ENCODE measurements at regions not wholly inside any gene's neighbourhood (a gene's known extent, or its start where the extent isn't known, plus 50 kb on each side); places are given as distances from the start of the nearest gene placed in this dataset.
"Not testable (repeated sequence)": the region's sequence is repeated elsewhere in the genome, so short reads cannot be mapped to it uniquely, and the experiment has no call there.

- no peak for TF ChIP-seq CTCF (IDR thresholded peaks at IDR 0.05; ENCODE audit: unreplicated experiment)
- Mint-ChIP-seq H3K27me3 (ENCODE audit: low read depth) (no peaks in the 10 kb centered on the region), H3K4me1 (peaks cover 15% of the 10 kb centered on the region), H3K36me3 (no peaks in the 10 kb centered on the region), H3K4me3 (no peak overlapping the region), H3K27ac (no peak overlapping the region), H3K9me3 (peaks cover 11% of the 10 kb centered on the region)
- no peak for DNase-seq (ENCODE audit: low spot score in 2 of 2, unreplicated experiment in 2 of 2)
These were observed 71.8 kb upstream of the LTBP1 start for GRCh38 chr2:32874931-32875330.

GRCh38 chr2:32877587-32878510 lies 68.9 kb upstream of the LTBP1 start:
- Mint-ChIP-seq H3K4me3 (no peak overlapping the region), H3K9me3 (no peaks in the 10 kb centered on the region), H3K36me3 (no peaks in the 10 kb centered on the region), H3K27ac (no peak overlapping the region), H3K4me1 (peaks cover 19% of the 10 kb centered on the region), H3K27me3 (ENCODE audit: low read depth) (no peaks in the 10 kb centered on the region)
- no peak for DNase-seq (ENCODE audit: low spot score in 2 of 2, unreplicated experiment in 2 of 2)
- TF ChIP-seq CTCF (IDR thresholded peaks at IDR 0.05; ENCODE audit: unreplicated experiment), result no peak

DNA sequence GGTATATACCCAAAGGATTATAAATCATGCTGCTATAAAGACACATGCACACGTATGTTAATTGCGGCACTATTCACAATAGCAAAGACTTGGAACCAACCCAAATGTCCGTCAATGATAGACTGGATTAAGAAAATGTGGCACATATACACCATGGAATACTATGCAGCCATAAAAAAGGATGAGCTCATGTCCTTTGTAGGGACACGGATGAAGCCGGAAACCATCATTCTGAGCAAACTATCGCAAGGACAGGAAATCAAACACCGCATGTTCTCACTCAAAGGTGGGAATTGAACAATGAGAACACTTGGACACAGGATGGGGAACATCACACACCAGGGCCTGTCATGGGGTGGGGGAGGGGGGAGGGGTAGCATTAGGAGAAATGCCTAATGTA lies 66.8 kb upstream of the LTBP1 start:
- H3K36me3 Mint-ChIP-seq; H3K27ac Mint-ChIP-seq; H3K9me3 Mint-ChIP-seq; H3K27me3 Mint-ChIP-seq (ENCODE audit: low read depth); H3K4me3 Mint-ChIP-seq; DNase-seq (ENCODE audit: low spot score in 2 of 2, unreplicated experiment in 2 of 2): not testable (repeated sequence)
- peaks cover 26% of the 10 kb centered on the region for H3K4me1 Mint-ChIP-seq

DNA sequence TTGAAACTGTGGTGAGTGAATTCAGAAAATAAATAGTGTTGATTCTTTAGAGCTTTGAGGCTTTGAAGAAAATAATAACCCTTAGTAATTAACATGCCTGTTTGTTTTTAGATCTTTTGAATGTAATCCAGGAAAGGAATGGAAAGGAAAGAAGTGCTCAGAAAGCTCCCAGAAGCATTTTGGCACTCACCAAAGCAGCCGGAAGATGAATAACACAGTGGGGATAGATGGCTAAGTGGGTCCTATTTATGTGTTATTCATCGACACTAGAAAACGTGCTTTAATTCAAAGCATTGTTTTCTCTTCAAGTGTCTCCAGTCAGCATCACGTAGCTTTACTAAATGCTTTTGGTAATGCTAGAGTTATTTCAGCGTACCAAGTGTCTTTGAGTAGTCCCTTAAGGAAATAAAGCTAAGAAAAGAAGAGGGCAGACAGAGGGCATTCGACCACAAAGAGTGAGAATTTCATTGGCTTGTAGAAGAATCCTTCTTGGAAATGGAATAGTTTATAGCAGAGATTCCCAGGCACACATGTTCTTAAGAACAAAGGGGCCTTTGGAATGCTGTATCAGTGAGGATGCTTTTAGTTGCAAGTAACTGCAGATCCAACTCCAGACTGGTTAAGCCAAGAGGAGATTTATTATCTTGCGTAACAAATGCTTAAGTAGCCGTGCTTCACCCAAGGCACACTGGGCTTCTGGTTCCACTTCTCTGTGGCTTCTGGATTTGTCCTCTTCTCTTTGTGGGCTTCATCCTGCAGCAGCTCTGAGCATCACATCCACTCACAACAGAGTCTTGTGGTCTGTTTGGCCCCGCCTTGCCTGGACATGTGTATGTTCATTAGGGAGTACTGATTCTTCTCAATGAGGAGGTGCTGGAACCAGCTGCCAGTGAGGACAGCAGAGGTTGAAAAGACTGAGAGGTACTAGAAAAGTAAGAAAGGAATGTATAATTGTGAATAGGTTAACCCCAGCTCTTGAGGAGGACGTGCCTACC lies 63.6 kb upstream of the LTBP1 start:
- no peak for DNase-seq (ENCODE audit: low spot score in 2 of 2, unreplicated experiment in 2 of 2)
- H3K4me1 Mint-ChIP-seq, result peaks cover 13% of the 10 kb centered on the region
- peaks cover 13% of the 10 kb centered on the region for H3K9me3 Mint-ChIP-seq
- H3K4me3 Mint-ChIP-seq, result no peak overlapping the region
- no peak for TF ChIP-seq CTCF (IDR thresholded peaks at IDR 0.05; ENCODE audit: unreplicated experiment)
- peaks cover 7% of the 10 kb centered on the region for H3K36me3 Mint-ChIP-seq
- peak overlapping the region; percentile 69 for H3K27ac Mint-ChIP-seq
- no peaks in the 10 kb centered on the region for H3K27me3 Mint-ChIP-seq (ENCODE audit: low read depth)

GRCh38 chr2:32884346-32884745 lies 62.4 kb upstream of the LTBP1 start:
- H3K36me3 Mint-ChIP-seq, result peaks cover 7% of the 10 kb centered on the region
- H3K4me3 Mint-ChIP-seq, result no peak overlapping the region
- peaks cover 11% of the 10 kb centered on the region for H3K4me1 Mint-ChIP-seq
- no peaks in the 10 kb centered on the region for H3K27me3 Mint-ChIP-seq (ENCODE audit: low read depth)
- TF ChIP-seq CTCF (IDR thresholded peaks at IDR 0.05; ENCODE audit: unreplicated experiment), result no peak
- H3K27ac Mint-ChIP-seq, result no peak overlapping the region
- DNase-seq (ENCODE audit: low spot score in 2 of 2, unreplicated experiment in 2 of 2), result no peak
- peaks cover 17% of the 10 kb centered on the region for H3K9me3 Mint-ChIP-seq

GRCh38 chr2:32886397-32887055 lies 60.2 kb upstream of the LTBP1 start:
- DNase-seq (ENCODE audit: low spot score in 2 of 2, unreplicated experiment in 2 of 2); H3K27ac Mint-ChIP-seq; H3K36me3 Mint-ChIP-seq; H3K27me3 Mint-ChIP-seq (ENCODE audit: low read depth); H3K4me3 Mint-ChIP-seq: not testable (repeated sequence)
- Mint-ChIP-seq H3K4me1 (peaks cover 11% of the 10 kb centered on the region), H3K9me3 (peaks cover 25% of the 10 kb centered on the region)
